HFF-Myc (cell line): ENCODE measurements at regions not wholly inside any gene's neighbourhood (a gene's known extent, or its start where the extent isn't known, plus 50 kb on each side); places are given as distances from the start of the nearest gene placed in this dataset.

Experiments
- DNase-seq: peaks from one replicate; pipeline ENCODE4 v3.0.0-alpha.2; 2011; ENCODE audit warnings: low read depth; ENCODE audit errors: extremely low read depth
- H3K4me3 ChIP-seq: replicated peaks from 2 replicates; pipeline ENCODE4 v1.5.1; 2011; ENCODE audit warnings: low read depth, mild to moderate bottlenecking, control low read depth, low read length
- TF ChIP-seq, protein P1 (sequence below): IDR thresholded peaks from 2 replicates; pipeline ENCODE4 v1.5.1; 2012; ENCODE audit warnings: mild to moderate bottlenecking, low read depth, low read length, control low read depth; ENCODE audit errors: missing control alignments

DNA sequence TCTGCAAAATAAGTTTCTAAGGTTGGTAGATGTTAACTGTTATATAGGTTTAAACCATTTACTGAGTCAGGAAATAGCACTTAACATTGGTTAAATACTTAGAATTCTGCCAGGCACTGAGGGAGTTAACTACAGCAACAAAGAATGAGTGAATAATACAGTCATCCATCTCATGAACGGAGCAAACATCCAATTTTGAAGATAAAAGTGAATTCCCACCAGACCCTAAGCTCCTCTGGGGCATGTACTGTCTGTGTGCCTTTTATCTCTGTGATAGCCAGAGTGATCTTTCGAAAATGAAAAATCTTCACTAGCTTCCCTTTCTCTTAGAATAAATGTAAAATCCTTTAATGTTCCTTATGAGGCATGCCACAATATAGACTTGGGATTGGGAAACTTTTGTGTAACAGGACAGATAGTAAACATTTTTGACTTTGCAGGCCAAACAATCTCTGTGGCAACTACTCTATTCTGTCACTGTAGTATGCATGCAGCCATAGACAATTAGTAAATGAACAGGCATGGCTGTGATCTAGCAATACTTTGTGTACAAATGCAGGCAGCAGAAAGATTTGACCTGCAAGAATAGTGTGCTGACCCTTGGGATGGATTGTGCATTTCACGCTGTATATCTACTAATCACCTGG lies 294.5 kb upstream of the LMCD1 start:
- H3K4me3 ChIP-seq: no peak overlapping the region
- TF ChIP-seq, protein P1, sequence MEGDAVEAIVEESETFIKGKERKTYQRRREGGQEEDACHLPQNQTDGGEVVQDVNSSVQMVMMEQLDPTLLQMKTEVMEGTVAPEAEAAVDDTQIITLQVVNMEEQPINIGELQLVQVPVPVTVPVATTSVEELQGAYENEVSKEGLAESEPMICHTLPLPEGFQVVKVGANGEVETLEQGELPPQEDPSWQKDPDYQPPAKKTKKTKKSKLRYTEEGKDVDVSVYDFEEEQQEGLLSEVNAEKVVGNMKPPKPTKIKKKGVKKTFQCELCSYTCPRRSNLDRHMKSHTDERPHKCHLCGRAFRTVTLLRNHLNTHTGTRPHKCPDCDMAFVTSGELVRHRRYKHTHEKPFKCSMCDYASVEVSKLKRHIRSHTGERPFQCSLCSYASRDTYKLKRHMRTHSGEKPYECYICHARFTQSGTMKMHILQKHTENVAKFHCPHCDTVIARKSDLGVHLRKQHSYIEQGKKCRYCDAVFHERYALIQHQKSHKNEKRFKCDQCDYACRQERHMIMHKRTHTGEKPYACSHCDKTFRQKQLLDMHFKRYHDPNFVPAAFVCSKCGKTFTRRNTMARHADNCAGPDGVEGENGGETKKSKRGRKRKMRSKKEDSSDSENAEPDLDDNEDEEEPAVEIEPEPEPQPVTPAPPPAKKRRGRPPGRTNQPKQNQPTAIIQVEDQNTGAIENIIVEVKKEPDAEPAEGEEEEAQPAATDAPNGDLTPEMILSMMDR: no peak
- DNase-seq: no peak

DNA sequence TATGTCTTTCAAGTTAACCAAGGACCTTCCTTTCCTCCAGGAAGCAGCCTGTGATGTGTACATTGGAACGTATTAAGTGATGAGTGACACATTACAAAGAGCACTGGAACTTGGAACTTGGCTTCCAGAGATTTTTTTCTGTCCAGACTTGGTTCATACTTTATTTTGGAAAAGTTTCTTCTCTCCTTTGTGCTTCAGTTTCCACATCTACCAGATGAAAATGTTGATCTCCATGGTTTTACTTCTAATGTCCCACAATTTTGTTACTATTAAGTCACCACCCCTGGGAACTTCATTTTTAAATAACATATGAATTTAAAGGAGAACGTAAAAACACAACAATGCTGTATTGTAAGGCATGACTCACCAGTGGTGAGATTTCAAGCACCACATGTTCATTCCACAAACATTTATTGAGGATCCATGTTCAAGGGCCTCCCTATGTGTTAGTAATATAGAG lies 290.7 kb upstream of the LMCD1 start:
- no peak overlapping the region for H3K4me3 ChIP-seq
- DNase-seq: no peak
- TF ChIP-seq, protein P1: no peak

DNA sequence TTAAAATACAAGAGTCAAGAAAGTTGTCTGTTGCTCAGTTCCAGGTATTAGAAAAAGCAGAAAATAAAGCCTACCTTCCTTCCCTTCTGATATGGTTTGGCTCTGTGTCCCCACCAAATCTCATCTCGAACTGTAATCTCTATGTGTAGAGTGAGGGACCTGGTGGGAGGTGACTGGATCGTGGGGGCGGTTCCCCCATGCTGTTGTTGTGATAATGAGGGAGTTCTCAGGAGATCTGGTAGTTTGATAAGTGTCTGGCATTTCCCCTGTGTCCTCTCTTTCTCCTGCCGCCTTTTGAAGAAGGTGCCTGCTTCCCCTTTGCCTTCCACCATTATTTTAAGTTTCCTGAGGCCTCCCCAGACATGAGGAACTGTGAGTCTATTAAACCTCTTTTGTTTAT lies 288.8 kb upstream of the LMCD1 start:
- H3K4me3 ChIP-seq: no peak overlapping the region
- no peak for DNase-seq
- TF ChIP-seq, protein P1: no peak

DNA sequence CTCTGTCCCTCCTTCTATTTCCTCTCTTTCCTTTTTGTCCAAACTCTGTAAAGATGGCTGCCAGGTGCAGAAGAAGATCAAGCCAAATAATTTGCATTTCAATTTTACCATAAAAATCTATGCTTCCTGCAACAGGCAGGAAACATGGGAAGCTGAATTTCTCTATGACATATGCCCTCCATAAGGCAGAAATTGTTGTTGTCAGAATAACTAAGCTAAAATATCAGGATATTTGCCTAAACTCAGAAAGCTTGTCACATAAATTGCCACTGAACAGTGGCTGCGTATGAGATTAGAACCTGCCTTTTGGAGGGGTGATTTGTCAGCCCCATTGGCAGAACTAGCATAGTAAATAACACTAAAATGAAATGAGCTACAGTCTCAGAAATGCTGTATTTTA lies 288.3 kb upstream of the LMCD1 start:
- TF ChIP-seq, protein P1: no peak
- DNase-seq: no peak
- H3K4me3 ChIP-seq: no peak overlapping the region

DNA sequence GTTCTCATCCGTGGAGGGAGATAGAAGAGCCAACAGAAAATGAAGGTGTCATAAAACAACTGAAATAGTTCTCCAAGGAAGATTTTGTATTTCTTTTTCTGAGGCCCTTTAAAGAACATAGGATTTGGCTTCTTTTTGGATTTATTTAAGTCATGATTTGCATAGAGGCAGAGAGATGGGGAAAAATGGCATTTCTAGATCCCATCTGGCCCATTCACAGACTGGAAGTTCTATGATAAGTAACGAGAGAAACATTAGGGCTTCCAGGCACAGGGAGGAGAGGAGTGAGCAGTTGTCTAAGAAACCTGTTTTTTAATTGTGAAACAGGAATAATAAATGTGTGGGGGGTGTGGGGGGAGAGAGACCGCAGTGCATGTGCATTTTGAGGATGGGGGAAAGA lies 285.8 kb upstream of the LMCD1 start:
- TF ChIP-seq, protein P1: no peak
- no peak for DNase-seq
- H3K4me3 ChIP-seq: no peak overlapping the region

DNA sequence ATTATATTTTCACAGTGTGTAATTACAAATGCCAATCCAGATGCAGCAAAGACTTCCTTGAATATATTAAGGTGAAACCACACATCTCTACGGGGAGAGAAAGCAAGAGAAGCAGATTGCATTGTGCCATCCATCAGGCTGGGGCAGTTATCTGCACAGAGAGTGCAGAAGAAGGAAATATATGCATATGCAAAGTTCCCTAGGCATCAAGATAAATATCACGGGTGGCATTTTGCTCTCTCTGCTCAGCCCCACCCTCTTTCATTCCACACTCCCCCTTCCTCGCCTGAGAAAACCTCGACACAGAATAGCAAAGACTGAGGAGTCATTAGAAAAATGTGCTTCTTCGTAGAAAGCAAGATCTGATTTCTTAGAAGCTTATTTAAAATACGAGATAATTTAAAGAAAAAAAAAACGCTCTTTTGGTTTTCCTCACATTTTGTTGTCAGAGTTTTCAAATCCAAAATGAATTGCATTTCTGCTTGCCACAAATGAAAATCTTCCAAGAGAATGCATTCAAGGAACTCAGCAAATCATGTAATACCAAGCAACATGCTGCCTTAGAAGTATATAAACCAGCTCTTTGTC lies 283.2 kb upstream of the LMCD1 start:
- TF ChIP-seq, protein P1: no peak

DNA sequence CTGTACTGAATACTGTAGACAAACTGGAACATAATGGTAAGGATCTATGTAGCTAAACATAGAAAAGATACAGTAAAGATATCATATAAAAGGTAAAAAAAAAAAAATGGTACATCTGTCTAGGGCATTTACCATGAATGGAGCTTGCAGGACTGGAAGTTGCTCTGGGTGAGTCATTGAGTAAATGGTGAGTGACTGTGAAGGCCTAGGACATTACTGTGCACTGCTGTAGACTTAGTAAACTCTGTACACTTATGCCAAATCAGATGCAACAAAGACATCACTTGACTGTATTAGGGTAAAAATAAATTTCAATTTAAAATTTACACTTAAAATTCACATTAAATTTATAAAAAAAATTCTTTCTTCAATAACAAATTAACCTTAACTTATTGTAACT lies 281.3 kb upstream of the LMCD1 start:
- H3K4me3 ChIP-seq: no peak overlapping the region
- TF ChIP-seq, protein P1: no peak
- no peak for DNase-seq

More for the DNA sequence above, 283.2 kb upstream of the LMCD1 start:
- H3K4me3 ChIP-seq: no peak overlapping the region
- no peak for DNase-seq
